ENCODE measurements at regions not wholly inside any gene's neighbourhood (a gene's known extent, or its start where the extent isn't known, plus 50 kb on each side); places are given as distances from the start of the nearest gene placed in this dataset.

DNA sequence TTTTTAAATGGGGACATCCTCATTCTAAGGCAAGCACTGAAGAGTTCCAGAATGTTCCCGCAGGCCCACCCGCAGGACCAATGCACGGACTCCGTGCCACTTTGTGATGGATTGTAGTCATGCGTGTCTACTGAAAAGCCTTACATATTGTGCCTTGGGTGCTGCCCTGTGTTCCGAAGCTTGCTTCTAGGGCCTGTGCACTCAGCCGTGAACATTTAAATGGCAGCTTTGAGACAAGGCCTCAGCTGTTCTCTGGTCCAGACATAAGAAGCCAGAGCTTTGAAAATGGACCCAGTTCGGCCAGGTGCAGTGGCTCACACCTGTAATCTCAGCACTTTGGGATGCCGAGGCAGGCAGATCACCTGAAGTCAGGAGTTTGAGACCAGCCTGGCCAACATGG, 75.3 kb upstream of the CACNA1A start:
- no peak overlapping the region for H3K4me2 ChIP-seq (ENCODE audit: low read depth, low read length)
- H2AFZ ChIP-seq (ENCODE audit: low read length), result no peak overlapping the region
- no peaks in the 10 kb centered on the region for H3K4me1 ChIP-seq (ENCODE audit: insufficient read depth, low read length)
- no peak for FAIRE-seq
- WGBS (ENCODE audit: low lambda C conversion rate), result 60% methylated on average over 3 of the region's 9 CpGs
- no peak for DNase-seq (ENCODE audit: low spot score)
- H4K20me1 ChIP-seq (ENCODE audit: insufficient read depth, low read length), result no peaks in the 10 kb centered on the region
- H3K4me3 ChIP-seq (replicated peaks in 1 of 3; ENCODE audit: insufficient read depth in 1 of 3, low read depth in 2 of 3, low read length in 3 of 3), result no peak overlapping the region
- H3K27ac ChIP-seq (ENCODE audit: extremely low read length, insufficient read depth, low read length), result no peak overlapping the region
- no peak for ATAC-seq
- in situ Hi-C loops (cut with HindIII; ENCODE audit: extremely low pct_ligation_motif_present, low pct_unique_long_range_greater_than_20kb) (no loop called here), intact Hi-C loops (cut with micrococcal nuclease; ENCODE audit: unreplicated experiment) (no loop called here)
- CTCF ChIA-PET (ENCODE audit: low intra/inter-chr PET ratio, low total read pairs), result no interaction called here
- H3K27me3 ChIP-seq (ENCODE audit: control insufficient read depth in 1 of 2, insufficient read depth in 2 of 2, low read length in 2 of 2), result no peaks in the 10 kb centered on the region
- H3K36me3 ChIP-seq (replicated peaks in 1 of 2; ENCODE audit: control insufficient read depth in 1 of 2, insufficient read depth in 2 of 2, low read length in 2 of 2), result no peaks in the 10 kb centered on the region
- no peaks in the 10 kb centered on the region for H3K79me2 ChIP-seq (ENCODE audit: insufficient read depth, low read length)
- POLR2A ChIA-PET, result no interaction called here
- no peak overlapping the region for H3K9ac ChIP-seq (ENCODE audit: insufficient read depth, low read depth, low read length)
- no TSS peak for BruUV-seq (replicated peaks)
- peaks cover 6% of the 10 kb centered on the region for H3K9me3 ChIP-seq (ENCODE audit: low read length)
- no peak for TF ChIP-seq PHB2 (IDR thresholded peaks at IDR 0.05; ENCODE audit: partially characterized antibody)
- TF ChIP-seq, protein P1, sequence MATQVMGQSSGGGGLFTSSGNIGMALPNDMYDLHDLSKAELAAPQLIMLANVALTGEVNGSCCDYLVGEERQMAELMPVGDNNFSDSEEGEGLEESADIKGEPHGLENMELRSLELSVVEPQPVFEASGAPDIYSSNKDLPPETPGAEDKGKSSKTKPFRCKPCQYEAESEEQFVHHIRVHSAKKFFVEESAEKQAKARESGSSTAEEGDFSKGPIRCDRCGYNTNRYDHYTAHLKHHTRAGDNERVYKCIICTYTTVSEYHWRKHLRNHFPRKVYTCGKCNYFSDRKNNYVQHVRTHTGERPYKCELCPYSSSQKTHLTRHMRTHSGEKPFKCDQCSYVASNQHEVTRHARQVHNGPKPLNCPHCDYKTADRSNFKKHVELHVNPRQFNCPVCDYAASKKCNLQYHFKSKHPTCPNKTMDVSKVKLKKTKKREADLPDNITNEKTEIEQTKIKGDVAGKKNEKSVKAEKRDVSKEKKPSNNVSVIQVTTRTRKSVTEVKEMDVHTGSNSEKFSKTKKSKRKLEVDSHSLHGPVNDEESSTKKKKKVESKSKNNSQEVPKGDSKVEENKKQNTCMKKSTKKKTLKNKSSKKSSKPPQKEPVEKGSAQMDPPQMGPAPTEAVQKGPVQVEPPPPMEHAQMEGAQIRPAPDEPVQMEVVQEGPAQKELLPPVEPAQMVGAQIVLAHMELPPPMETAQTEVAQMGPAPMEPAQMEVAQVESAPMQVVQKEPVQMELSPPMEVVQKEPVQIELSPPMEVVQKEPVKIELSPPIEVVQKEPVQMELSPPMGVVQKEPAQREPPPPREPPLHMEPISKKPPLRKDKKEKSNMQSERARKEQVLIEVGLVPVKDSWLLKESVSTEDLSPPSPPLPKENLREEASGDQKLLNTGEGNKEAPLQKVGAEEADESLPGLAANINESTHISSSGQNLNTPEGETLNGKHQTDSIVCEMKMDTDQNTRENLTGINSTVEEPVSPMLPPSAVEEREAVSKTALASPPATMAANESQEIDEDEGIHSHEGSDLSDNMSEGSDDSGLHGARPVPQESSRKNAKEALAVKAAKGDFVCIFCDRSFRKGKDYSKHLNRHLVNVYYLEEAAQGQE (IDR thresholded peaks at IDR 0.05; ENCODE audit: borderline replicate concordance in 1 of 2, low read depth in 1 of 2, low read length in 2 of 2), result no peak
- TF ChIP-seq ATAD3A (CRISPR knock-in tag; IDR thresholded peaks at IDR 0.05), result no peak
- no peak for TF ChIP-seq BHLHE40 (IDR thresholded peaks at IDR 0.05; ENCODE audit: low read length)
- TF ChIP-seq ZNF644 (CRISPR knock-in tag; IDR thresholded peaks at IDR 0.05; ENCODE audit: low read depth), result no peak
- no peak for TF ChIP-seq ZNF879 (CRISPR knock-in tag; IDR thresholded peaks at IDR 0.05)
- TF ChIP-seq ZNF318 (CRISPR knock-in tag; IDR thresholded peaks at IDR 0.05), result no peak
- TF ChIP-seq, protein P2, sequence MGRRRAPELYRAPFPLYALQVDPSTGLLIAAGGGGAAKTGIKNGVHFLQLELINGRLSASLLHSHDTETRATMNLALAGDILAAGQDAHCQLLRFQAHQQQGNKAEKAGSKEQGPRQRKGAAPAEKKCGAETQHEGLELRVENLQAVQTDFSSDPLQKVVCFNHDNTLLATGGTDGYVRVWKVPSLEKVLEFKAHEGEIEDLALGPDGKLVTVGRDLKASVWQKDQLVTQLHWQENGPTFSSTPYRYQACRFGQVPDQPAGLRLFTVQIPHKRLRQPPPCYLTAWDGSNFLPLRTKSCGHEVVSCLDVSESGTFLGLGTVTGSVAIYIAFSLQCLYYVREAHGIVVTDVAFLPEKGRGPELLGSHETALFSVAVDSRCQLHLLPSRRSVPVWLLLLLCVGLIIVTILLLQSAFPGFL (CRISPR knock-in tag; IDR thresholded peaks at IDR 0.05), result no peak
- TF ChIP-seq DMAP1 (CRISPR knock-in tag; IDR thresholded peaks at IDR 0.05), result no peak
- TF ChIP-seq ZBTB7A (CRISPR knock-in tag; IDR thresholded peaks at IDR 0.05), result no peak
- TF ChIP-seq RNF2 (conservative IDR thresholded peaks at IDR 0.05; ENCODE audit: low read depth), result no peak
- no peak for TF ChIP-seq ELF4 (CRISPR knock-in tag; IDR thresholded peaks at IDR 0.05; ENCODE audit: borderline replicate concordance)
- TF ChIP-seq ZFY (CRISPR knock-in tag; IDR thresholded peaks at IDR 0.05), result no peak
- no peak for TF ChIP-seq IKZF4 (CRISPR knock-in tag; IDR thresholded peaks at IDR 0.05; ENCODE audit: borderline replicate concordance, low read depth, not compliant biosample characterization)
- TF ChIP-seq SRY (CRISPR knock-in tag; IDR thresholded peaks at IDR 0.05), result no peak

Measured in HepG2 (cell line).